Stomach (tissue), 4 donors: ENCODE measurements at regions not wholly inside any gene's neighbourhood (a gene's known extent, or its start where the extent isn't known, plus 50 kb on each side); places are given as distances from the start of the nearest gene placed in this dataset.

Source experiments
- CTCF ChIP-seq, 7 experiments: fragments of 450-650 bp in 4 of 7; fragments of 200-600 bp in 3 of 7; sonication (generic) in 3 of 7; IDR thresholded peaks; one replicate each; pipeline ENCODE4 v1.5.1; 2016 to 2019; ENCODE audit warnings: antibody characterized with exemption in 7 of 7, control low read depth in 2 of 7, mild to moderate bottlenecking in 1 of 7
- POLR2A ChIP-seq, 4 donors: fragments of 450-650 bp; IDR thresholded peaks; one replicate each; pipeline ENCODE4 v1.6.1; 2016; ENCODE audit warnings: antibody characterized with exemption in 4 of 4, control low read depth in 2 of 4, mild to moderate bottlenecking in 1 of 4, moderate library complexity in 1 of 4

GRCh38 chr2:81283081-81283480, 978.5 kb upstream of the LRRTM1 start:
- TF ChIP-seq CTCF (IDR thresholded peaks at IDR 0.05): no peak
- TF ChIP-seq POLR2A (IDR thresholded peaks at IDR 0.05): no peak
